ENCODE measurements at regions not wholly inside any gene's neighbourhood (a gene's known extent, or its start where the extent isn't known, plus 50 kb on each side); places are given as distances from the start of the nearest gene placed in this dataset.

DNA sequence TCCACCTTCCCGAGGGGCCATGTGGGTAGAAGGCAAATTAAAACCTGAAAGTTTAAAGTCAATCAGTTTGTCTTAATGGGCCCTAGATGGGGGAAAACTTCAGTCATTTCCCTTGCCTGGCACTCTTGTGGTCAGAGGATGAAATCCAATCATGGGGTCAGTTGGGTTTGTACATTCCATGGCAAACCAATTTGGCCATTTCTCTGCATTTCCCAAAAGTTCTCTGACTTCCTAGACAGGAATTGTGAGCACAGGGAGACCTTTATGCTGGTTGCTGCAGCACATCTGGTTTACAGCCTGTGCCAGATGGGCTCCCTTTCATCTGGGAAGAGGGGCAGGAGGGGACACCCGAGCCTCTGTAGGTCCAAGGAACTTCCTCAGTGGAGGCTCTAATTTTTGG is 113.0 kb downstream of the CYP26A1 start:
- Histone ChIP-seq H3K27me3 (replicated peaks; ENCODE audit: control insufficient read depth, insufficient read depth, low read length) (no peaks in the 10 kb centered on the region; the same call in 1 of the 2 replicates), H3K4me3 (replicated peaks; ENCODE audit: low read depth, low read length) (no peak overlapping the region), H3K36me3 (ENCODE audit: control insufficient read depth, insufficient read depth, low read length) (no peaks in the 10 kb centered on the region)
- no peak for DNase-seq (ENCODE audit: extremely low read depth, insufficient read length)
- TF ChIP-seq, protein P1, sequence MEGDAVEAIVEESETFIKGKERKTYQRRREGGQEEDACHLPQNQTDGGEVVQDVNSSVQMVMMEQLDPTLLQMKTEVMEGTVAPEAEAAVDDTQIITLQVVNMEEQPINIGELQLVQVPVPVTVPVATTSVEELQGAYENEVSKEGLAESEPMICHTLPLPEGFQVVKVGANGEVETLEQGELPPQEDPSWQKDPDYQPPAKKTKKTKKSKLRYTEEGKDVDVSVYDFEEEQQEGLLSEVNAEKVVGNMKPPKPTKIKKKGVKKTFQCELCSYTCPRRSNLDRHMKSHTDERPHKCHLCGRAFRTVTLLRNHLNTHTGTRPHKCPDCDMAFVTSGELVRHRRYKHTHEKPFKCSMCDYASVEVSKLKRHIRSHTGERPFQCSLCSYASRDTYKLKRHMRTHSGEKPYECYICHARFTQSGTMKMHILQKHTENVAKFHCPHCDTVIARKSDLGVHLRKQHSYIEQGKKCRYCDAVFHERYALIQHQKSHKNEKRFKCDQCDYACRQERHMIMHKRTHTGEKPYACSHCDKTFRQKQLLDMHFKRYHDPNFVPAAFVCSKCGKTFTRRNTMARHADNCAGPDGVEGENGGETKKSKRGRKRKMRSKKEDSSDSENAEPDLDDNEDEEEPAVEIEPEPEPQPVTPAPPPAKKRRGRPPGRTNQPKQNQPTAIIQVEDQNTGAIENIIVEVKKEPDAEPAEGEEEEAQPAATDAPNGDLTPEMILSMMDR (IDR thresholded peaks at IDR 0.05; ENCODE audit: insufficient read depth, low read length, poor library complexity, severe bottlenecking), result no peak

DNA sequence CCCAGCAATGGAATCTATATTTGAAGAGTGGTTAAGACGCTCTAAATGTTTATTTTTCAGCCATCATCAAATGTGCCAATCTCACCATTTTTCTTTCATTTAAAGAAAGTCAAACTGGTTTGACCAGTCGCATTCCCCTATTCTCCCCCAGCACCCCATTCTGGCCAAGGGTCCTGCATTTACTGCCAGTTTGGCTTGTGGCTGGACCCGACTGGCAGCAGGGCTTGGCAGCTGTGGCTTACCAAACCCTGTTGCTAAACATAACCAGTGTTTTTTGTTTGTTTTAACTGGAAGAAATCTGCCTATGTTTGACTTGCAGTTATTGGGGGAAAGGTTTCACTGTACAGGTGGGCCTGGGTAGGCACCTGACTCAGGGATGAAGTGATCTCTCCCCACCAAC is 116.3 kb downstream of the CYP26A1 start:
- no peak overlapping the region for H3K4me3 ChIP-seq (replicated peaks; ENCODE audit: low read depth, low read length)
- TF ChIP-seq, protein P1 (IDR thresholded peaks at IDR 0.05; ENCODE audit: insufficient read depth, low read length, poor library complexity, severe bottlenecking), result no peak
- no peaks in the 10 kb centered on the region for H3K36me3 ChIP-seq (ENCODE audit: control insufficient read depth, insufficient read depth, low read length)
- no peaks in the 10 kb centered on the region; the same call in 1 of the 2 replicates for H3K27me3 ChIP-seq (replicated peaks; ENCODE audit: control insufficient read depth, insufficient read depth, low read length)
- no peak for DNase-seq (ENCODE audit: extremely low read depth, insufficient read length)

DNA sequence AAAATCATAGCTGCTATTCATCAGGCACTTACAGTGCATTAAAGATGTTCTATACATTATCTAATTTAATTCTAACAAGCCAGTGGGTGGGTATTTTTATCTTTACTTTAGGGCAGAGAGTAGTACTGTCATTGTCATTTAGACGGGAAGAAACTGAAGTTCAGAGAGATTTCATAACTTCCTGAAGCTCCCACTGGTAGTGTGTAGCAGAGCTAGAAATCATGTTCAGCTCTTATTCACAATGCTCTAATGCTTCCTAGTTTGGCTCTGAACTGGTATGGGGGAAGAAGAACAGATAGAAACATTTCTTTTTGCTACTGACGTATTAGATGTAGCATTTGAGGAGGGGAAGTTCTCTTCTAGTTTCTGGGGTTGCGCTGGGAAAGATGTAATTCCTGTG is 116.7 kb downstream of the CYP26A1 start:
- TF ChIP-seq, protein P1 (IDR thresholded peaks at IDR 0.05; ENCODE audit: insufficient read depth, low read length, poor library complexity, severe bottlenecking), result no peak
- no peaks in the 10 kb centered on the region for H3K36me3 ChIP-seq (ENCODE audit: control insufficient read depth, insufficient read depth, low read length)
- no peak overlapping the region for H3K4me3 ChIP-seq (replicated peaks; ENCODE audit: low read depth, low read length)
- H3K27me3 ChIP-seq (replicated peaks; ENCODE audit: control insufficient read depth, insufficient read depth, low read length), result no peaks in the 10 kb centered on the region; the same call in 1 of the 2 replicates
- no peak for DNase-seq (ENCODE audit: extremely low read depth, insufficient read length)

DNA sequence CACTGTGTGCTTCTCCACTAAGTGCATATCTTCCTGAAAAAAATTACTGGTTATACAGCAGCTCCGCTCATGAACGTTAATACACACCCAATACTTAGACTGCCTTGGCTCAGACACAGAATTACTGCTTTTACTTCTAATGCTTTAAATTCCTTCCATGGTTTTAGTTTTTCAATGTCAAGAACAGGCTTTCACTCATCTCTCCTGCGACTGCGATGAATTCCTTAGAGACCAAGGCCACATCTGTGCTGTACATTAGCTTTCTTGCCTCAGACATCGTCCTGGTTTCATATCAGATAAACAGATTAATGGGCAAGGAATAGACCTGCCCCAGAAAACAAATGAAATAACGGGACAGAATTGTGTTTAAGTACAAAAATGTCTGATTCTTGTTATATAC is 120.2 kb downstream of the CYP26A1 start:
- TF ChIP-seq, protein P1 (IDR thresholded peaks at IDR 0.05; ENCODE audit: insufficient read depth, low read length, poor library complexity, severe bottlenecking), result no peak
- H3K27me3 ChIP-seq (replicated peaks; ENCODE audit: control insufficient read depth, insufficient read depth, low read length), result no peaks in the 10 kb centered on the region
- no peak overlapping the region for H3K4me3 ChIP-seq (replicated peaks; ENCODE audit: low read depth, low read length)
- no peaks in the 10 kb centered on the region for H3K36me3 ChIP-seq (ENCODE audit: control insufficient read depth, insufficient read depth, low read length)
- DNase-seq (ENCODE audit: extremely low read depth, insufficient read length), result no peak

DNA sequence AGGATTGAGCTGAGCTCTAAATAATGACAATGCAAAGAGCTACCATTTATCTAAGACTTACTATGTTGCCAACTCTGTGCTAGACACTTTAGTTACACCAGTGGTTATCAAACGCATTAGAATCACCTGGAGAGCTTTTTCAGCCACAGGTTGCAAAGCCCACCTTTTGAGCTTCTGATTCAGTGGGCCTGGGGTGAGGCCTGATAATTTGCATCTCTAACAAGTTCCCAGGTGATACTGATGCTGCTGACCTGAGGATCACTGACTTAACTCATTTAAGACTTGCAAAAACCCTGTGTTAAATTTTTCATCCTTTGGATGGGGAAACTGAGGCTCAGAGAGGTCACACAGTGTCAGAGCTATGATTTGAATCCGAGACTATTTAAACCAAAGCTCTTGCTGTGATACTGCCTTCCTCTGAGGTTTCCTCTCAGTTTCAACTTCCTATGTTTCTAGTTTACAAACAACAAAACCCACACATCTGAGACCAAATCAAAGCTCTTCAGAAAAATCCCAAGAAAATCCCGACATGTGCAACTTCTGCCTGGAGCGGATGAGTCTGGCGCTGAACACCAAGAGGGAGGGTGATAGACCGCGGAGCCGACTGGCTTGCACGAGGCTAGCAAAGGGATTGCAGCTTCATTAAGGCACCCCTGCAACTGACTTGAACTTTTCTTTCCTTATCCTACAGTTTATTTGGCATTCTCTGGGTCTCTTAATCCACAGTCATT is 124.9 kb downstream of the CYP26A1 start:
- Histone ChIP-seq H3K27me3 (replicated peaks; ENCODE audit: control insufficient read depth, insufficient read depth, low read length) (no peaks in the 10 kb centered on the region), H3K36me3 (ENCODE audit: control insufficient read depth, insufficient read depth, low read length) (no peaks in the 10 kb centered on the region), H3K4me3 (replicated peaks; ENCODE audit: low read depth, low read length) (no peak overlapping the region)
- TF ChIP-seq, protein P1 (IDR thresholded peaks at IDR 0.05; ENCODE audit: insufficient read depth, low read length, poor library complexity, severe bottlenecking), result no peak
- DNase-seq (ENCODE audit: extremely low read depth, insufficient read length), result no peak

All from GM06990 (cell line).